Activated gamma-delta T cell treated with anti-CD3 and anti-CD28 coated beads, Interleukin-2, amount 50 U/mL, for 16 hours (primary cell): ENCODE measurements at regions not wholly inside any gene's neighbourhood (a gene's known extent, or its start where the extent isn't known, plus 50 kb on each side); places are given as distances from the start of the nearest gene placed in this dataset.

Source experiments
- DNase-seq: peaks from one replicate; pipeline ENCODE4 v3.0.0-alpha.2; 2020; ENCODE audit warnings: low read depth

DNA sequence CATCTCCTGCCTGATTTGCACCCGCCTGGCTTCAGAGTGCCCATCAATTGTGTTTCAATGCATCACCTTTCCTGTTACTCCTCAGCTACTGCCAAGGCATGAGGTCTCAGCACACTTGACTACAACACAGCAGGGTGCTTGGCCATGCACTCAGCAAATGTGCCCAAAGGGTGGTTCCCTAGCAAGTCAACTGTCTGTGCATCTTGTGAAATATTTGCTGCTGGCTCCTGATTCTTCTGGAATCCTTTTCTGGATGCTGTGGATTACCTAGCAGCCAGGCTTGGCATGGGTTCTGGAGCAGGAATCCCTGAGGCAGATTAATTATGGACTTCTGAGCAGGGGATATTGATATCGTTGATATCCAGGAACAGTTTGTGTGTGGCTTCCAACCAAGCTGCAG is 662.6 kb upstream of the MGMT start:
- DNase-seq: no peak

DNA sequence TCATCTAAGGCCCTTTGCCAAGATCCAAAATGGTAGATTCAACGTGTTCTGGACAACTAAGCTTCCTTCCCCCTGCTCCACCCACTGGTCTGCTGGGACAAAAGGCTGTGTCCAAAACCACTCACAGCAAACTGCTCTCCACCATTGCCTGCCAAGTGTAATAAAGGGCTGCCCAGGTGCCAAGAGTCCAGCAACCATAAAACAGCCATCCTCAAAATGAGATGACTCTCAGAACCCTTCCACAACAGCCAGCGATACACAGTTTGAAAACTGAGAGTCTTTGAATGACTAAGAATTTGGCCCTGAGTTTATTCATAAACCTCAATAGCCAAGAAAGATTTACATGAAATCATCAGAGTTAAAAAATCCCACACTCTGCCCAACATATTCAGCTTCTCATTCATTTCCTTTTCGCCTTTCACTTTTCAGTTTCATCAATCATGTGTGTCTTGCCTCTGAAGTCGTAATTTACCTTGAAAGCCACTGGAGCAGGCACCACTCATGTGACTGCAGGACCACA is 658.1 kb upstream of the MGMT start:
- DNase-seq: no peak

DNA sequence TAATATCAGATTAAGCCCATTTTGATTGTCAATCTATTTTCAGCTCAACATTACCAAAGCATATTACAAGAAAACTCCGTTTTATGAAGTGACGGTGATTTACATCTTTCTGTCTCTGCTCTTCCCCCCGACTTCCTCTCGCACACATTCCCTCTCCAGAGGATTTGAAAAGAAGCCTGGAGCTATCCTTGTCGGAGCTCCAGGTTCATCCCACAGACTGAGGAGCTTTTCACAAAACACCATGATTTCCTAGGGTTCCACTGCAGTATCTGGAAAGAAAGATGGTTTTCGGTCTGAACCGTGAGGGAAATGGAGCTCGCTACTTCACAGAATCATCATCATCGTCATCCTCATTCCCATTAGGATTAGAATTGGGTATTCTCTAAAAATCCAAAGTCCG is 655.5 kb upstream of the MGMT start:
- DNase-seq: no peak

DNA sequence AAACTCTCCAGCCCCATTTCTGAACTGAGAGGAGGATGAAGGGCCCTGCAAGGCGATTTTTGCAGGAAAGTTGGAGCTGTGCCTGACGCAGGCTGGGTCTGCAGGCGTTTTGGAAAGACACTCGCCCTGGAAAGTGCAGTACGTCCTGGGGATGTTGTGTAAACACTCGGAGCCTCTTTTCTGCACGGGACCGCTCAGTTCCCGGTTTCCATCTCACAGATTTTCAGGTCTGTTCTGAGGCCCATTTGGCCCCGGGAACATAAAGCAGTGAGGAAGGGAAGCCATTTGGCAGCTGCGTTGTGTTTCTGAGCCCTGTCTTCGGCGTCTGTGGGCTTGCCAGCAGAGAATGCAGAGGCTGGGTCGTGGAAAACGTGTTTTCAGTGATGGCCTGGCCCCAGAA is 655.0 kb upstream of the MGMT start:
- DNase-seq: no peak

DNA sequence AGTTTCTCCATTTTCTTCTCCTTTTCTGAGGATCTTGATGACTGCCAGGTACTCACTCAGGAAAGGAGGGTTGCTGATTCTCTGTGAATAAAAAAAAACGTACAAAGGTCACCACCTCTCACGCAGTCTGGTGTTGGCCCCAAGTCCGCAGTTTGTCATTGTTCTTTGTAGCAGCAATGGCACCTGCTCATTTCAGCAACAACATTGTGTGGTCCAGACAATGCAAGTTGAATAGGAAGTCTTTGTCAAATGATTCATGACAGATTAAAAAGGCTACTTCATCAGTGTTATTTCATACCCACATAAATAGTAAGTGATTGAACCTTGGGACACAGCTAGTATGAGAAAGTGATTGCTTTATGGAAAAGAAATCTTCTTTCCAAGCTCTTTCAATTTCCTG is 653.5 kb upstream of the MGMT start:
- DNase-seq: no peak

DNA sequence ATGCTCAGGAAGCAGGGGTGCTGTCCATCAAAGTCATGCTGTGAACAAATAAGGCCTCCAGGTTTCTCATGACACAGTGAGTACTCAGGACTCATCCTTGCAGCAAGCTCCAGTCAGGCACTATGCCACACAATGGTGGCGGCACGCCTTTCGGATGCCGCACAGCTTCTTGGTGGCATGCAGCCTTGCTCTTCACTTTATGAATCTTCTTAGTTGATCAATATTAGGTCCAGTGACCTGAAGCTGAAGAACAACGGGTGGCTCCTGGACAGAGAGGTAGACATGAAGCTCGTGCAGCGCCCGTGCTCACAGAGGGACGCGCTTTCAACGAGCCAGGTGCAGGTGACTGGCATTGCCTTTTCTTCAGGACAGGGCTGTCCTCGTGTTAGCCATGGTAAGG is 653.0 kb upstream of the MGMT start:
- DNase-seq: no peak

DNA sequence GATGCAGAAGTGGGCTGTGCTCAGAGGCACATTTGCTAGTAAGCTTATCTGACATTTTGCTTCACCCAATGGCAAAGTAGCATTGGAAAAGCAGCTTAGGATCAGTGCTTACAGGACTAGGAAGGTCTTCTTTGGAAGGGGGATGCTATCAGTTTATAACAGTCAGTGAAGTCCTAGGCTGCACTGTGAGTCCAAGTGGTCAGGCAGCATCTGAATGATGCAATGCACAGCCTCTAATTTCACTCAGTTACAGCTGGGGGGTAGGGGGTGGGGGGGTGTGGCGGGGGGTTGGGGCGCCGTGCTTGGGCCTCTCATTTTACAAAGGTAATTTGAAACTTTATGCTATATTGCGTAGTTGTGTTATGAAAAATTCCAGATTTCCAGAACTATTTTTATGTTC is 652.3 kb upstream of the MGMT start:
- no peak for DNase-seq

DNA sequence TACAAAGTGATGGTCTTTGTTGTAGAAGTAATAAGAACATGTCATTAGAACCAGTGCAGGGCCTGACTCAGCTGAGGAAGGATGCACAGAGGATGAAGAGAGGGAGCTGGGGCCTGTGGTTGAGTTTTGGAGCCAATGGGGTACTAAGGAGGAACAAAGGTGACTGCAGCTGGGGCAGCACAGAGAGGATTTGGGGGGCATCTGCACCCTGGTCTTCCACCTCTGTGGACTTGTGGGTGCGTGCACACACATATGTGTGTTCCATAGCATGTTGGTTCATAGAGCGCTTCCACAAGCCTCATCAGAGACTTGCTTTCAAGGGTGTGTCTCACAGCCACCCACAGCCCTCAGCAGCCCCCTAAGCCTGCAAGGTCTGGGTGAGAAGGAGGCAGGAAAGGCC is 650.3 kb upstream of the MGMT start:
- no peak for DNase-seq

DNA sequence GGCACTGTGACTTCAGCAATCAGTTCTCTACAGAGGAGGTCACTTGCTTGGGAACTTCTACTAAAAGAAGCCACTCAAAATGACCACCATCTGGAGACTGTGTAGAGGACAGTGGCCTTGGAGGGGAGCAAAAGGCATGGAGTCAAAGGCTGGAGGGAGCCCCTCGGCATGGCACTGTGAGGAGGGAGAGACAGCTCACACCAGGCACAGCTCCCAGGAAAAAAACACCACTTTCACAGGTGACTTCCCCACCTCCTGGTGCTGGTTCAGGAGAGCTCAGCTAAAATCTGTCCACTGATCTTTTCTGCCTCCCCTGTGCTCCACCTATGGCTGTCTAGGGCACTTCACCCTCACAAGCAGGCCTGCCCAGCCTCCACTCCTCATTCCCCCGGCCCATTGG is 649.4 kb upstream of the MGMT start:
- DNase-seq: no peak

DNA sequence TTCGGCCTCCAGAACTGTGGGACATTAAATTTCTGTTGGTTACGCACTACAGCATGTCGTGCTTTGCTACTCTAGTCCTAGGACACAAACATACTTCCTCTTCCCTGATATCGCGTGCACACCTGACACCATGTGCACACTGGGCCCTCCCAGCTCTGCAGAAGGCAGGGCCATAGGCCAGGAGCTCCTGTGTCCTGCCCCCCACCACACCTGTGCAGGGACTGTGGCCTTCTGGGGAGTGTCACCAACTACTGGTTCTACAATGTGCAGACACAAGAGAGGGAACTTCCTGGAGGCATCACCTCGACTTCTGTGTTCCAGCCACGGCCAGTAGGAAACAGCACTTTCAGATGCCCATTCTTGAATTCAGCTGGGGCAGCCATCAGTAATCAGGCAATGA is 646.4 kb upstream of the MGMT start:
- no peak for DNase-seq

DNA sequence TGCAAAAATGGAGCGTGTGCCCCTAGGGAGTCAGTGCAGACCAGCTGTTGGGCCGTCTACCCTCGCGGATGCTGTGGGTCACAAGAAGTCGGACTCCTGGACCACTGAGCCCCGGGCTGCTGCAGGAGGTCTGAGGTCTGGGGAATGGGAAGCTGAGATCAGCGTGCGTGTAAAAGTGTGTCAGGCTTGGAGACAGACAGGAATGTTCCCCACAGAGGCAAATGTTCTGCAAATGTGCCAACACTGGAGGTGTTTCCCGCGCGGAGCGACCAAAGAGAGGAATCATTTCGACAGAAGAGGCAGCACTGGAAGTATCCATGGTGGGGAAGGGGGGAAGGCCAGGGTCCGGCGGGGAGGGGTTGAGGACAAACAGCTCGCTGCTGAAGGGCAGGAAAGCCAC is 643.8 kb upstream of the MGMT start:
- no peak for DNase-seq

DNA sequence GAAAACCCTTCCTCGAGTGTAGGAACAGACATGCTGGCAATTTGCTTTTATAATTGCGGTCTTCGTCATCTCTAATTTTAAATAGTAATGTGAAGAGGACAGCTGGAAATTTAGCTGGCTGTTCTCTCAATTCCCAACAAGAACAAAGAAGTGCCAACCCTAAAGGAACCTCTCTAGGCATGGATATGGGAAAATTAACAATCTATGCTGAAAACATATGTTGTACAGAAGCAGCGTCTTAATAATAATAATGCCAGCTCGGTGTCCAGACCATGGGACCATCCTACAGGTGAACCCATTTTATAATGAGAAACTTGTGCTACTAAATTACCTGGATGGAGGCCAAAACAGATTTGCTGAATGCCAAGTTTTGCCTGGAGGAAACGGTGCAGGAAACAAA is 641.4 kb upstream of the MGMT start:
- no peak for DNase-seq

DNA sequence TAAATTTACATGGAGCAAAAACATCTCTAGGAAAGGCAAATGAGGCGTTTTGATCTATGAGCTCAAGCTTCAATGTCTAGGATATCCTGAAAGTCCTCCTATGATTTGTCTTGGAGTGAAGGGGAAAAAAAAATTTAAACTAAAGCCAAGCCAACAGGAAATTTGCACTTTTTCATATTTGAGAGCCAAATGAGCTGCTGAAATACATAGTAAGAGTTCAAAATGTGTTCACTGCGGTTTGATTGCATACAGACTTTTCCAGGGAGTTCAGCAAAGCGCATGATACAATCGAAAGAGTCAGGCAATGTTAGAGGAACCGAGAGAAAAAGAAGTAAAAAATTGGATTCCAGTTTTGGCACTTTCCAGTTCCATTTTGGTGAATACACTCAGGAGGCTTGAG is 633.4 kb upstream of the MGMT start:
- no peak for DNase-seq

DNA sequence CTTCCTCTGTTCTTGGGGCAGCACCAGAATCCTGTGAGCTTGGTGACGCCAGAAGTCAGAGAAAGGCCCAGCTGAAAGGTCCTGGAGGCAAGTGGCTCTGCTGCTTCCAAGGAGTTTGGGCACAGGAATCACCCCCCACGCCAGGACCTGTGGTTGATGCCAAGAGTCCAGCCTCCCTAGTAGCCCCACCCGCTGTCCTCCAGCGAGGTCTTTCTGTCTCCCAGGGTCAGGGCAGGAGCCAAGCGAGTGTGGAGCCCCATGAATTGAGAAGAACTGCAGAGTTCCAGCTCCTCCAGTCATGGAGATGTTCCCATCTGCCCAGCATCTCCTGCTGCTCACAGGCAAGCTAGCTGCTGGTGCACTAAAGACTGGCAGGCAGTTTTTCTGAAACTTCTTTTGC is 631.7 kb upstream of the MGMT start:
- no peak for DNase-seq

DNA sequence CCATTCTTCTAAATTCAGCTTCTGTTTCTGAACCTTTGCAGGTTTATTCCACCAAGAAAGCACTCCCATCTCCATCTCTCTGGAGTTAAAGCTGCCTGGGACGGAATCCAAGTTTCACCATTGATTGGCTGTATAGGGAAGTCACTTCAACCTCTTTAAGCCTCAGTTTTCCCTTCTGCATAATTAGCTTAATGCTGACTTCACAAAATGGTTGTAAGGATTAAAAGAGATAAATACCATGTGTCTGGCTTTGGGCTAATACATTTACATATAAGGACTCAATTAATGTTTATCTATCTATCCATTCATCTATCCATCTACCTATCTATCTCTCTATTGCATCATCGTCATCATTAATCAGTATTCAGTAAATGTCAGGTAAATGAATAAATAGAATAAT is 629.6 kb upstream of the MGMT start:
- no peak for DNase-seq

DNA sequence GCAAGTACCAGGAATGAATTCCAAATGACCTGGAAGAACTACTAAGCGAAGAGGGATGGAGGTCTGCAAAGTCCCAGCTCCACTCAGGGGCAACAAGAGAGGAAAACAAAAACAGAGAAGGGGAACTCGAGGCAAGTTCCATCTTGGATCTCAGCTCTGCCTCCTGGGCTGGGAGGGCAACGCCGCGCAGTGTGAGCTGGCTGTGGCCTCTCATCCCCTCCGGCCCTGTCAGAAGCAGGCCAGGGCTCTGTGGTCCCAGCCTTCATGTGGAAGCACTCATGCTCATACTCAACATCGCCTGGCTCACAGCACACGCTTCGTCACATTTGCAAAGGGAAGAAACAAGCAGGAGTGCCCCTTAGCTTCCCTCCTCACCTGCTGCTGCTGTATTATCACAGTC is 627.9 kb upstream of the MGMT start:
- DNase-seq: no peak

DNA sequence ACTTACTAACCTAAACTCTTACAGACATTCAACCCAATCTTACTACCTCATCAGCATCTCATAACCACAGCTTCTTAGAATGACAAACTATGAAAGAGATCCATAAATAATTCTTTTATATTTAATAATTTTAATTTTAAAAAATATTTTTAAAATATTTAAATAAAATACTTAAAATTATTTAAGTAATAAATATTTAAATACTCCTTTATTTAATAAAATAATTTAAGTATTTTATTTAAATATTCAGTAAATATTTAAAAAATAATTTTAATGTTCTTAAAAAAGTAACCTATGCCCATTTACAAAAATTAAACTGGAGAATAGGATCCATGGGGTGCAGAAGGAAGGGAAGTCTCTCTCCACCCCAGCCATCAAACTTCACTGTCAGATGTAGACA is 627.3 kb upstream of the MGMT start:
- no peak for DNase-seq

DNA sequence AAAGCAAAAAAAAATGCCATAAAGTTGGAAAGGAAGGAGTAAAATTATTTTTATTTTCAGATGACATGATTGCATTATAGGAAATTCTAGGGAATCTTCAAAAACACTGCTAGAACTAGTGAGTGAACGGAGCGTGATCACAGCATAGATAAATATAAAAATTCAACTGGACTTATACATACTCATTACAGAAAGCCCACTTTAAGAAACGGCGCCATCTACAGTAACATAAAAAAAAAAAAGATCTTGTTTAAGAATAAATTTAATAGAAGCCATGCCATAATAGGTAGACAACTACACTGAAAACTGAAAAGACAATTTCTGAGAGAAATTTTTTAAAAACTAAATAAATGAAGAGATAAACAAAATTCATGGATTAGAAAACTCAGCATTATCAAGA is 623.1 kb upstream of the MGMT start:
- DNase-seq: no peak

DNA sequence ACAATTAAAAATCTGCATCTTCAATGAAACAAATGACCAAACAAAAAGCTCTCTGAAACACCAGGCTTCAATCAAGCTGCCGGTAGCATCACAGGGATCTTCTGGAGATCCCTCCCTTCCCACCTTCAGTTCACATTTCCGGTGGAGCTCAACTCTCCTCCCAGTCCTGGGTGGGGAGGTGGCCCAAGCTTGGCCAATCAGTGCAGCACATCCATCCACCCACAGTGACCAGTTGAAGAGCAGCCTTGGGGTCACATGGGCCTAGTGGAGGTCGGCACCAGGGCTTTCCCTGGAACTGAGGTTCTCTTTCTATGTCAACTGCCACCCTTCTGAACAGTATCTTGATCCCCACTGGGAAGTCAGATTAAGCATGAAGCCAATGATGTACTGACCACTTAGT is 620.1 kb upstream of the MGMT start:
- DNase-seq: no peak

DNA sequence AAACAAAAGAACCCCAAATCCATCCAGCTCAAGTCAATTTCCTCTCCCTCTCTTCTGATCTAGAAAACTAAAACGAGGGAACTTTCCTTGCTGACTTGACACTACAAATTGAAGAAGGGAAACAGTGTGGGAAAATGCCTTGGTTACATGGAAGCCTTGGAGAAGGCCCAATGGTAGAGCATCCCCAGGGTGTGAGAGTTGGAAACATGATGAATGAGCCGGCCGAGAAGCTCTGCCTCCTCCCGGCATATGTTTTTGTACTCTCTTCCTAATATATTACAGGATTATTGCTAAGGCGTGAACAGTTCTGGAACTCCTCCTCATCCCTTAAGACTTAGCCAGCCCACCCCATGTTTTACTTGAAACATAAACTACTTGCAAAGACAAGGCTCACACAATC is 618.2 kb upstream of the MGMT start:
- DNase-seq: no peak

DNA sequence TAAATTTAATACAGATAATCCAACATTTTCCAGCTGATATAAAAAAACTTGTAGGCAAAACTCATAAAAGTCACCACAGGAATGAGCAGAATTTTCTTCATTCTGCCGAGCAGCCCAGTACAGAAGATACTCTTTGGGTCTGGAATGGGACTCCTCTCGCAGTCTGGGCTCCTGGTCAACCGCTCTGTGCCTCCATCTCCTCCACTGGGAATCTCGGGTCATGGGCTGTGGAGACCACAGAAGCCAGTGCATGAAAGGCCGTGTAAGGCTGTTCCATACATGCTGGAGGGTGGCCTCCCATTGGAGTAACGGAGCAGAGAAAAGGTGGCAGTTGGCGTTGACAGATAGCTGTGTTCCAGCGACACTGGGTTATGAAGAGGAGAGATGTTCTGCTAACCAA is 616.4 kb upstream of the MGMT start:
- DNase-seq: no peak

DNA sequence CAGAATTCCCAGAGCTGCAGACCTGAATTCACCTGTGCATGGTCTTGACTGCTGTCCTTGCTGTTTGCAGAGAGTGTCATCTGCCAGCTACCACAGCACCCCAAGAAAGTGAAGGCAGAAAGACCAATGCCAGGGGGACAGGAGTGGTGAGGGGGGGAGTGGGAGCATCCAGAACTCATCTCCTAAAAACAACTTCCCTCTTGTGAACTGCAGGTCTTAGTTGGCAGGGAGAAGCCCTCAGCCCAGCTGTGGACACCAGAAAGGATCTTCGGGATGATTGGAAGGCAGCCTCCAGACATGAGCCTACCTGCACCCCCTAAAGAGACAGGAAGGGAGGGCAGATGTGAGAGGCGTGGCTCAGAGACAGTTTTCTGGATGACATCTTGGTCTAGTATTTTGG is 615.8 kb upstream of the MGMT start:
- DNase-seq: no peak

DNA sequence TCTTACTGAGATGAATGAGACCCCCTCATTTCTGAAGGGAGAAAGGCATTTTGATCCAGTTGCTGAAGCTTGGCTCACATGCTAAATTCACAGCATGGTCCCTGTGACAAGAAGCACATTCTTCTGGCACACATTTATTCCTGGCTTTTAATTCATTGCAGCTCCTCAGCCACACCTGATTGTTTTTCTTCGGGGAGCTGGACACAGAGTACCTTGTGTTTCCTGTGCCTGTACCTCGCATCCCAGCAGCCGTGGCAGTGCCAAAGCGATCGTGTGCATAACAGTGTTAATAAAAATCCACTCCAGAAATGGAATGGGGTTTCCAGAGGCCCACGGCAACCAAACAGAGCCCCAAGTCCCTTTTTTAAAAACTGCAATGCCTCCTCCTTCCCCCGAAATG is 615.3 kb upstream of the MGMT start:
- no peak for DNase-seq

DNA sequence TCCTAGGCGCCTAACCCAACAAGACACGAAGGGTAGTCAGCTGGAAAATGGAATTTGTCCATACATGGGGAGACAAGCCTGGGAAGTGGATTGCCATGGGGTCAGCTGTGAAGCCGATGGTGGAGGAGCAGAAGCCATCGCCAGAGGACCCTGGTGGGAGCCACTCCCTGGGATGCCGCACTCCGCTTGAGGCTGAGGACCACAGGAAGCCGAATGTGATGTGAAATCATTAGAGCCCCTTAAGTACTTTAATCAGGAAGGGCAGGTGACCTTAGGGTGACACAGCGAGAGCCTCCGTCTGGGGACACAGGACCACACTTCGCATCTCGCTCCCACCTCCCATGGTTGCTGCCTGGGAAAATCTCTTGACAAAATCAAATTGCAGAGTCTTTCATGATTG is 614.6 kb upstream of the MGMT start:
- DNase-seq: no peak

DNA sequence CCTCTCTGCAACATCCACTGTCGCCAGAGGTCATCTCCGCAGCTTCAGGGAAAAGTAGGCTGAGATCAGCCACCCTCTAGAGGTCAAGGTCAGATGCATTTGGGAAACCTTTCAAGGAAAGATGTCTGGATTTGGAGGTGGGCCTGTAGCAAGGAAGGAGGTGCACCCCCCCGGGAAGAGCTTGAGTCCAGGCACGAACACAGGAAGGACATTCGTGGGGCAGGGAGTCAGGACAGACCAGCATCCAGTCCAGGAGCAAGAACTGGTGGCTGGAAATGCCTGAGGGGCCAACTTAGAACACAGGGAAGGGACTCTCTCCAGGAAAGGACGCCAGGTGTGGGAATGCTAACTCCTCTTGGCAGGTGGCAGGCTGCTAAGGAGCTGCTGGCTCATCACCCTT is 614.1 kb upstream of the MGMT start:
- DNase-seq: no peak
